ENCODE measurements at regions not wholly inside any gene's neighbourhood (a gene's known extent, or its start where the extent isn't known, plus 50 kb on each side); places are given as distances from the start of the nearest gene placed in this dataset.

GRCh38 chr1:238073991-238074390 lies 183.3 kb upstream of the ZP4 start:
- Histone ChIP-seq H3K9me3 (ENCODE audit: low read depth, low read length) (no peaks in the 10 kb centered on the region), H3K4me3 (no peak overlapping the region), H3K27ac (peak overlapping the region; percentile 14; the same call in 1 of the 2 replicates), H3K9ac (ENCODE audit: insufficient read length) (no peak overlapping the region), H3K36me3 (ENCODE audit: insufficient read depth, low read length) (no peaks in the 10 kb centered on the region)
- TF ChIP-seq FOXP2 (optimal IDR thresholded peaks at IDR 0.05; ENCODE audit: control extremely low read depth, extremely low read length, insufficient read depth), result no peak
- no peak for TF ChIP-seq POLR2AphosphoS5 (IDR thresholded peaks at IDR 0.05; ENCODE audit: borderline replicate concordance, low read depth, low read length)
- no peak for TF ChIP-seq EZH2 (IDR thresholded peaks at IDR 0.05)
- DNase-seq (ENCODE audit: low read depth, low spot score), result peak; percentile 64

DNA sequence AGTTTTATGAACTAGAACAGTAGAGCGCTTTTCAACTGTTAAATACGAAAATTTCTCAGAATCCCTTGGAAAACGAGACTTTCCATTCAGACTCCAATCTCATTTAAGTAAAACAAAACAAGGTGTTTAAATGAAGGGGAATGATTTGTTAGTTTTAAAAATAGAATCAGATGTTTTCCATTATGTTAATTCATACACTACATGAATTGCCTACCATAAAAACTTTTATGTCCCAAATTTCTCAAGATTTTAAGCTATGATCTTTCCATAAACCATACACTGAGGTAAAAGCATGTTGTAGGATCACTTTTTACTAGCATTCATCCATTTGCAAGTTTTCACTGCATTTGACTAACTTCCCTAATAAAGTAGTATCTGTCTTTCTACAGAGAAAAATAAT lies 180.3 kb upstream of the ZP4 start:
- Histone ChIP-seq H3K4me3 (no peak overlapping the region), H3K9me3 (ENCODE audit: low read depth, low read length) (no peaks in the 10 kb centered on the region), H3K36me3 (ENCODE audit: insufficient read depth, low read length) (no peaks in the 10 kb centered on the region), H3K9ac (ENCODE audit: insufficient read length) (no peak overlapping the region), H3K27ac (no peak overlapping the region)
- TF ChIP-seq EZH2 (IDR thresholded peaks at IDR 0.05), result no peak
- TF ChIP-seq POLR2AphosphoS5 (IDR thresholded peaks at IDR 0.05; ENCODE audit: borderline replicate concordance, low read depth, low read length), result no peak
- TF ChIP-seq FOXP2 (optimal IDR thresholded peaks at IDR 0.05; ENCODE audit: control extremely low read depth, extremely low read length, insufficient read depth), result no peak
- DNase-seq (ENCODE audit: low read depth, low spot score), result no peak

DNA sequence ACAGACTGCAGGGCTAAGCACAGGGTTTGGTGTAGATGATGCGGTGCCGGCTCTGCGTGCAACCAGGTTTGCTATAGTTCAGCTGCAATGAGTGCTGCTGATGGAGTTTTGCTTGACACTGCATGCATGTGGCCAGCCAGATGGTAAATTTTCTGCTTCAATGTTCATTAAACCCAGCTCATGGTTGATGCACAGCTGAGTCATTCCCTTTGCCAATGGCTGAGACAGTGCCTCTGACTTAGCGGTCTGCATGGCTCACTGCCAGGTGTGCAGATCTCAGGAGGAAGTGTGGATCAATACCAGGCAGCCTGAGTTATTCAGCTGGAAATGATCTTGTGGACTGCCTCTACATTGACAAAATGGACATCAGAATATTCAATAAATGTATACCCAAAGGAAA lies 172.7 kb upstream of the ZP4 start:
- Histone ChIP-seq H3K9me3 (ENCODE audit: low read depth, low read length) (no peaks in the 10 kb centered on the region), H3K9ac (ENCODE audit: insufficient read length) (no peak overlapping the region), H3K4me3 (no peak overlapping the region), H3K36me3 (ENCODE audit: insufficient read depth, low read length) (no peaks in the 10 kb centered on the region), H3K27ac (no peak overlapping the region)
- TF ChIP-seq POLR2AphosphoS5 (IDR thresholded peaks at IDR 0.05; ENCODE audit: borderline replicate concordance, low read depth, low read length) (no peak), FOXP2 (optimal IDR thresholded peaks at IDR 0.05; ENCODE audit: control extremely low read depth, extremely low read length, insufficient read depth) (no peak), EZH2 (IDR thresholded peaks at IDR 0.05) (no peak)
- DNase-seq (ENCODE audit: low read depth, low spot score), result no peak

DNA sequence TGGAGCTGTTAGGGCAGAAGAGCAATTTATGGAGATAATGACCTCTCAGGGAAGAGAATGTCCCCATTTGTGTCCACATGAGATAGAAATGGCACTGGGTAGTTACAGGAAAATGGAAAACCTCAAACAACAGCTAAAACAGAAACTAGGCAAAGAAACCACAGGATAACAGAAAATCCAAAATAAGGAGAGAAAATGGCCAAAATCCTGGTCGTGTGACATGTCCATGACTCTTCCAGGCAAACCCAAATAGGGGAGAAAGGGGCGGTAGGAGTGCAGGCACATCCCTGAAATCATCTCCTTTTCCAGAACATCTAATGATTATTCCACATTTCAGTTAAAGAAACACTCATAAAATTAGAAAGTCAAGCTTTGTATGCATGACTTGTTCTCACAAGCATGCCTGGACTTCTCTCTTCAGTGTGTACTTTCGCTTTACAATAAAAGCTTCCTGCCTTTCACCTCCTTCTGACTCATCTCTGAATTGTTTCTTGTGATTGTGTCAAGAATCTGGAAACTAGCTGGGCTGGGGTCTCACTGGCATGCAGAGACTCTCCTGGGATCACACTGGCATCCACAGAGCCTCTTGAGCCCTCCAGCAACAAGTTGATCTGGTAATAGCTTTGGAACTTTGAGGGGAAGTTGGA lies 171.4 kb upstream of the ZP4 start:
- Histone ChIP-seq H3K27ac (no peak overlapping the region), H3K4me3 (no peak overlapping the region), H3K9me3 (ENCODE audit: low read depth, low read length) (no peaks in the 10 kb centered on the region), H3K36me3 (ENCODE audit: insufficient read depth, low read length) (no peaks in the 10 kb centered on the region), H3K9ac (ENCODE audit: insufficient read length) (no peak overlapping the region)
- TF ChIP-seq POLR2AphosphoS5 (IDR thresholded peaks at IDR 0.05; ENCODE audit: borderline replicate concordance, low read depth, low read length) (no peak), FOXP2 (optimal IDR thresholded peaks at IDR 0.05; ENCODE audit: control extremely low read depth, extremely low read length, insufficient read depth) (no peak), EZH2 (IDR thresholded peaks at IDR 0.05) (no peak)
- no peak for DNase-seq (ENCODE audit: low read depth, low spot score)

GRCh38 chr1:238060061-238060460 lies 169.3 kb upstream of the ZP4 start:
- no peak overlapping the region for H3K9ac ChIP-seq (ENCODE audit: insufficient read length)
- TF ChIP-seq FOXP2 (optimal IDR thresholded peaks at IDR 0.05; ENCODE audit: control extremely low read depth, extremely low read length, insufficient read depth) (no peak), POLR2AphosphoS5 (IDR thresholded peaks at IDR 0.05; ENCODE audit: borderline replicate concordance, low read depth, low read length) (no peak), EZH2 (IDR thresholded peaks at IDR 0.05) (no peak)
- H3K36me3 ChIP-seq (ENCODE audit: insufficient read depth, low read length), result no peaks in the 10 kb centered on the region
- no peaks in the 10 kb centered on the region for H3K9me3 ChIP-seq (ENCODE audit: low read depth, low read length)
- DNase-seq (ENCODE audit: low read depth, low spot score), result no peak
- no peak overlapping the region for H3K27ac ChIP-seq
- H3K4me3 ChIP-seq, result no peak overlapping the region

DNA sequence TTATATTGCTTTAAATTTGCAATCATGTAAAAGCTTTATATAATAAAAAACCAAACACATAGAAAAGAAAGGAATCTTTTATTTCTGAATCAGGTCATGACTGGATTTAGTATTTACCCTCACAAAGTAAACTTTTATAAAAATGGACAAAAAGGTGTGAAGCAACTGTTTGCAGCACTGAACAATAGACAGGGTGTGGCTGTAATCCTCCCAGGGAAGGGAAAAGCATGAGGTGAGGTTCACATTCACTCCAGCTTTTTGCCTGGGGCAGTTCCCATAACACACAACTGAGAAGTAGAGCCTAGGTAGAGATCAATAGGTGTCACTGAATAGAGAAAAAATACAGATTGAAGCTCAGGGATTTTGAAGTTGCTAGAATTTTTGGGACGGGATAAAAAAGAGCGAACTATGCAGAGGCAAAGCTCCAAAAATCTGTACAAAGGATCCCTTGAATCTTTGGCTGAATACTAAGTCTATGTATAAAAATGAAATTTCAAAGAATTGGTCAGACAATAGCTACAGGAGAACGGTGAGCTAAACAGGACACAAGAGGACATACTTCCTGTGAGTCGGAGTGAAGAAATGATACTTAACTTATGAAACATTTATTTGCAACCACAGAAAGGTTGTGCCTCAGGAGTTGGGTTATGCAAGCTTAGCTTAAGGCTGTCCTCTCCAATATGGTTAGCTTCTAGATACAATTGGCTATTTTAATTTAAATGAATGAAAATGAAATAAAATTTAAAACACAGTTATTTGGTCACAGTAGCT lies 162.0 kb upstream of the ZP4 start:
- Histone ChIP-seq H3K4me3 (no peak overlapping the region), H3K9ac (ENCODE audit: insufficient read length) (no peak overlapping the region), H3K27ac (no peak overlapping the region), H3K36me3 (ENCODE audit: insufficient read depth, low read length) (no peaks in the 10 kb centered on the region), H3K9me3 (ENCODE audit: low read depth, low read length) (no peaks in the 10 kb centered on the region)
- no peak for DNase-seq (ENCODE audit: low read depth, low spot score)
- TF ChIP-seq FOXP2 (optimal IDR thresholded peaks at IDR 0.05; ENCODE audit: control extremely low read depth, extremely low read length, insufficient read depth), result no peak
- TF ChIP-seq EZH2 (IDR thresholded peaks at IDR 0.05), result no peak
- no peak for TF ChIP-seq POLR2AphosphoS5 (IDR thresholded peaks at IDR 0.05; ENCODE audit: borderline replicate concordance, low read depth, low read length)

- Histone ChIP-seq H3K9ac (ENCODE audit: insufficient read length) (no peak overlapping the region), H3K36me3 (ENCODE audit: insufficient read depth, low read length) (no peaks in the 10 kb centered on the region), H3K4me3 (no peak overlapping the region), H3K9me3 (ENCODE audit: low read depth, low read length) (no peaks in the 10 kb centered on the region), H3K27ac (no peak overlapping the region)
- TF ChIP-seq POLR2AphosphoS5 (IDR thresholded peaks at IDR 0.05; ENCODE audit: borderline replicate concordance, low read depth, low read length) (no peak), EZH2 (IDR thresholded peaks at IDR 0.05) (no peak), FOXP2 (optimal IDR thresholded peaks at IDR 0.05; ENCODE audit: control extremely low read depth, extremely low read length, insufficient read depth) (no peak)
- DNase-seq (ENCODE audit: low read depth, low spot score), result no peak
These were observed 138.4 kb upstream of the ZP4 start for GRCh38 chr1:238029126-238029525.

GRCh38 chr1:238027366-238027765 lies 136.6 kb upstream of the ZP4 start:
- TF ChIP-seq POLR2AphosphoS5 (IDR thresholded peaks at IDR 0.05; ENCODE audit: borderline replicate concordance, low read depth, low read length) (no peak), EZH2 (IDR thresholded peaks at IDR 0.05) (no peak), FOXP2 (optimal IDR thresholded peaks at IDR 0.05; ENCODE audit: control extremely low read depth, extremely low read length, insufficient read depth) (no peak)
- Histone ChIP-seq H3K27ac (no peak overlapping the region), H3K4me3 (no peak overlapping the region), H3K9me3 (ENCODE audit: low read depth, low read length) (no peaks in the 10 kb centered on the region), H3K9ac (ENCODE audit: insufficient read length) (no peak overlapping the region), H3K36me3 (ENCODE audit: insufficient read depth, low read length) (no peaks in the 10 kb centered on the region)
- no peak for DNase-seq (ENCODE audit: low read depth, low spot score)

Measured in SK-N-MC (cell line).